ENCODE measurements at regions not wholly inside any gene's neighbourhood (a gene's known extent, or its start where the extent isn't known, plus 50 kb on each side); places are given as distances from the start of the nearest gene placed in this dataset.

DNA sequence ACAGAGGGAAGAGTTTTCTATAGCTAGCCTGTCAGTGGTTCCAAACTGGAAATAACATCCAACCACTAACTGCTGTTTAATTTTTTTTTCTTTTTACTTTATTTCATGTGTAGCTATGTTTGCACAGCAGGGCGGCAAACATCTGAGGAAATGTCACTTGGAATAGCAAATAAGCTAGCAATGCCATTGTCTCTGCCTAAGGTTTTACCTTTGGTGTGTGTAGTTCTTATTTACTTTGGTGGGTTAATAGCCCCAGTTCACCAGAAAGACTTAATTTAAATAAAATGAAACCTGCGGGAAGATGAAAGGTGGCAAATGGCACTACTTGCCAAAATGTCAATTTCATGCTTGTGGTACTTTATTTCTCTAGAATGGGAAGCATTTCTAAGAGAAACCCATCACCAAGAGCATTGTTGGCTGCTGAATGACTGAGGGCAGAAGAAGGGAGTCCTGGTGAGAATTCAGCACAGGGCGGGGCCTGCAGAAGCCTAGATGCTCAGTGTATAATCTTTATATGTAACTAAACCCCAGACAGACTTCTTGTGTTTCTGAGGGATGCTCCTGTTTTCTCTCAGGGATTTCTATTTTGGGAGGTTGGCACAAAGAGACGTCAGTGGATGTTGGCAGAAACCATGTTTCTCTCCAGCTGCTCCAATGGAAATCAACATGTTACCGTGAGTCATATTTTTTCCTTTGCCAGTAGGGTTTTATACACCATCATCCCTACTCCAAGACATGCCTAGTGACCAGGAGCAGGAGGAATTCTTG, 300.4 kb upstream of the NT5C1B start:
- no peak overlapping the region for H3K4me3 ChIP-seq (ENCODE audit: low read depth, low read length)
- no peak for DNase-seq (ENCODE audit: low read depth)

DNA sequence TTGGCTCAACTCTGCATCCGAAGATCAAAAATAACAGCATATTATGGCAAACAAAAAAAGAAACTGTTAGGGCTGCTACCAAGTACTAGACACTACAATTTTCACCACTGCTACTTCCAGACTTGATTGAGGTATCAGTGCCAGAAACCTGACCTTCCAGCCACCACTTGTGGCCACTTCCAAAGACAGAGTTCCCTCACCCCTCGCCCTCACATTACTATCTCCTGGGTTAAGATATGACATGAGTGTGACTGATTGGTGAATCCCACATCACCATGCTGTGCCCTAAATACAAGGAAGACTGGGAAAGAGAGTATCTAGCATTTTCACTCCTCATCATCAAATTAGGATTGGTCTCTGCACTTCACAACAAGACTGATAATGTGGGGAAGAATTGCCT, 296.1 kb upstream of the NT5C1B start:
- no peak overlapping the region for H3K4me3 ChIP-seq (ENCODE audit: low read depth, low read length)
- no peak for DNase-seq (ENCODE audit: low read depth)

DNA sequence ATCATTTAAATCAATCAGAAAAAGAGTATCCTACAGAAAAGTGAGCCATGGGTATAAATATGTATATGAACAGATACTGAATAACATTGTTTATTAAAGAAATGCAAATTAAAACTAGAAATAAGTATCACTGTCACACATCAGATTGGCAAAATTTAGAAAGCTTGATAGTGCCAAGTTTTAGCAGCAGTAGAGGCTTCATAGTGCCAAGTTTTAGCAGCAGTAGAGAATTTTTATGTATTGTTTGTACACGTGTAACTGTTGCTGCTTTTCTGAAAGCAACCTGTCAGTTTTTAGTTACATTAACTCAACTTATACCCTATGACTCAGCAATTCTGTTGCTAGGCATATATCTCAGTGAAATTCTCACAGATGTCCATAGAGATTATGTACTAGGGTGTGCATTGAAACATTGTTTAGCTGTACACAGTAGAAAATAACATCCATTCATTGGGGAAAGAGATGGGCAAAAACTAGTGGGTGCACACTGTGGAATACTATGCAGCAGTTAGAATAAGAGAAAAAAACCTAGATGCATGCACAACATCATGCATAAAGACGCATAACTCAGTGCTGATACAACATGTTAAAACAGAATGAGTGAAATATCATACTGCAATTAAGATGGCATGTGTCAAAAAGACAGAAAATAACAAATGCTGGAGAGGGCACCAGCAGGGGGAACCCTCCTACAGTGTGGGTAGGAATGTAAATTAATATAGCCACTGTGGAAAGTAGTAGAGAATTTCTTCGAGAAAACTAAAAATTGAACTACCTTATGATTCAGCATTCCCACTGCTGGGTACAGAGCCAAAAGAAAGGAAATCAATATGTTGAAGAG, 294.5 kb upstream of the NT5C1B start:
- peak; percentile 25 for DNase-seq (ENCODE audit: low read depth)

DNA sequence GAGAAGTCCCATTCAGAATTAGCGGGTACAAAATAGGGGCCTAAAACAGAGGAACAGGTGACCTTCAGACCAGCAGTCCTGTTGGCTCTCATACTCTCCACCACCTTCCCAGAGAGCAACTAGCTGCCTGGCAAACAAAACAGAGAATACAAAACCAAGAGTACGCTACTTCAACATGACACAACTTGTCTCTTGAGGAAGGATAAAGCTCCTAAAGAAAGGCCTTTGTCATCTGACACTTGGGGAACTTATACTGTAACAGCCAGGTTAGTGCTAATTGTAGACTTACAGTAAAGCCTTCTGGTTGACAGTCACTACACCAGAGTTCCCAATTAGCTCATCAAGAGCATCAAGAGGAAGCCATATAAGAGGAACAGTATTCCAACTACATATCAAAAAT, 282.1 kb upstream of the NT5C1B start:
- H3K4me3 ChIP-seq (ENCODE audit: low read depth, low read length), result no peak overlapping the region
- DNase-seq (ENCODE audit: low read depth), result no peak

More for the DNA sequence above, 294.5 kb upstream of the NT5C1B start:
- no peak overlapping the region for H3K4me3 ChIP-seq (ENCODE audit: low read depth, low read length)

DNA sequence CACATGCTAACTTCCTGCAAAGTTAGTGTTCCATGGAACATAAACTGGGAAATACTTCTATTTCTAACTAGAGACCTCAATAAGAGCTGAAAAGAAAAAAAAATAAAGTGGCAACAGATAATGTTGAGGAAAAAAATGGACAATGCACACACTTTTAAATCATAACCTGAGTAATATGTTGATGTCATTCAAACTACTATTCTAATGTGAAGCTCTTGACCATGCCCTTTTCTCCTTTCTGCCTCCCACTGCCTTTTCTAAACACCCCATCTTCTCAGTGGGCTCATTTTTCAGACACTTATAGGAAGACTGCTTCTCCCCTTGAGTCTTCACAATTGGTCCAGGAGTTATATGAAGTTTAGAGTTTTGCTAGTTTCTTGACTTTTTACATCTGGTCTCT, 280.9 kb upstream of the NT5C1B start:
- H3K4me3 ChIP-seq (ENCODE audit: low read depth, low read length), result no peak overlapping the region
- DNase-seq (ENCODE audit: low read depth), result no peak

DNA sequence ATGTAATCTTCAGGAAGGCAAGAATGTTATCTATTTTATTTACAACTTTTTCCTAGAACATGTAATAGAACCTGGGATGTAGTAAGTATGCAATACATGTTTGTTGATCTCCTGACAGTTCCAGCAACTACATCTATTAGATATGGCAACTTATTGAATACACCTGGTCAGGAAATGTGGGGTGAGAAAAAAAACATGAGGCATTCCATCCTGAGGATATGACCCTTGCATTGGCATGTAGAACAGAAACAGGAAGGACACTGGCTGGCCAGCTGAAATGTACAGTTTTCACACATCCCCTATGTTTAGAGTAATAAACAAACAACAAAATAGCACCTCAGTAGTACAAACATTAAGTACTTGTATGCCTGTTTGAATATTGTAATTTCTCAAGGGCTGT, 272.6 kb upstream of the NT5C1B start:
- no peak overlapping the region for H3K4me3 ChIP-seq (ENCODE audit: low read depth, low read length)
- DNase-seq (ENCODE audit: low read depth), result no peak

DNA sequence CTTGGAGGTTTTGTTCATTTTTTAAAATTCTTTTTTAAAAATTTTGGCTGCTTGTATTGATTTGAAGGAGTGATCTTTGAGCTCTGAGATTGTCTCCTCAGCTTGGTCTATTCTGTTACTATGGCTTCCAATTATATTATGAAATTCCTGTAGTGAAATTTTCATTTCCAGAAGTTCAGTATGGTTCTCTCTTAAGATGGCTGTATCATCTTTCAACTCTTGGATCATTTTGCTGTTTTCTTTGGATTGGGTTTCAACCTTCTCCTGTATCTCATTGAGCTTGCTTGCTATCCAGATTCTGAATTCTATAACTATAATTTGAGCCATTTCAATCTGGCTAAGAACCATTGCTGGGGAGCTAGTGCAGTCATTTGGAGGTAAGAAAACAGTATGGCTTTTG, 270.8 kb upstream of the NT5C1B start:
- H3K4me3 ChIP-seq (ENCODE audit: low read depth, low read length), result no peak overlapping the region
- DNase-seq (ENCODE audit: low read depth), result no peak

DNA sequence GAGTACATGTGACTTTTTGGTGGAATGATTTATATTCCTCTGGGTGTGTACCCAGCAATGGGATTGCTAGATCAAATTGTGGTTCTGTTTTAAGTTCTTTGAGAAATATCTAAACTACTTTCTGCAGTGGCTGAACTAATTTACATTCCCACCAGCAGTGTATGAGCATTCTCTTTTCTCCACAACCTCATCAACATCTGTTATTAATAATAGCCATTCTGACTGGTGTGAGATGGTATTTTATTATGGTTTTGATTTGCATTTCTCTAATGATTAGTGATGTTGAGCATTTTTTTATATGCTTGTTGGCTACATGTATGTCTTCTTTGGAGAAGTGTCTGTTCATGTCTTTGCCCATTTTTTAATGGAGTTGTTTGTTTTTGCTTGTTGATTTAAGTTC, 267.4 kb upstream of the NT5C1B start:
- H3K4me3 ChIP-seq (ENCODE audit: low read depth, low read length), result no peak overlapping the region
- DNase-seq (ENCODE audit: low read depth), result no peak

DNA sequence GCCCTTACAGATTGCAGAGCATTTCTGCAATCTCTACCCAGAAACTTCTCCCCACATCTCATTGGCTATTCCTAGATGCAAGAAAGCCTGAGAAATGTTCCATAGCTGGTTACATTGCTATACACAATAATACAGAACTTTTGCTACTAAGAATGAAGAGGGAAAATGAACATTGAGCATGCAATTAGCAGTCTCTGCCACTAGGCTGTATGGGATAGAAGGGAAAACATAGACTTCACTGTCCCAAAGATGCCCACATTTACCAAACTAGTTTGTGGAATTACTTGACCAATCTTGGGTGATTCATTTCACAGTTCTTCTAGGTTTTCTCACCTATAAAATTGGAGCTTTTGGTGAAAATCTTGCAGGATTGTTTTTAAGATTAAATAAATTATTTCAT, 265.7 kb upstream of the NT5C1B start:
- no peak for DNase-seq (ENCODE audit: low read depth)
- no peak overlapping the region for H3K4me3 ChIP-seq (ENCODE audit: low read depth, low read length)

DNA sequence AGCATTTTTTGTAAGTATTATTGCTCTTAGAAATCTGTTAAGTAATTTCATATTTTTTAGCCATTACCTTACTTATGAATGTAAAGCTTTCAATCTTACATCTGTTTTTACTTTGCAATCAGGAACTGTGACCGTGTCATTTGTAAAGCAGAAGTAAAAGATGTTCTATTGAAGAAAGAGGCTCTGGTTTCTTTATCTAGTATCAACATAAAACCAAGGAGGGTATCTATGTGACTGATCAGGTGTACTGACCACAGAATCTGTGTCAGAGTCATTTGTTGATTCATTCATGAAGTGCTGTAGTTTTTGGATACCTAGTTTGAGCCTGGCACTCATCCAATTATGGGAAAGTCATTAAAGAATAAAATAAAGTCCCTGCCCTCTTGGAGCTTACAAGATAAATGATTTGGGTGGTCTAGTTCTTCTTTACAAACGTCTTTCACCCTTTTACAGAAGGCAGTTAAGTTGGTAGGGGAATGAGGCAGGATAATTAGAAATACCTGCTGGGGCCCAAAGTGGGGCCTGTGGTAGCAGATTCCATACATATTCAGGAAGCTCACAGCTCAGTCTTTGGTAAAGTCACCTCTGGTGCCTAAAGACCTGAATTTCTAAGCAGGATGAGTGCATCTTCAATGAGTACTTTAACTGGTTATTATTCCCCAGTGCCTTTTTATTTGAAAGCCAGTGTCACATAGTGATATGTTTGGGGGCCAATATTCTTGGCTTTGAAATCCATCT, 260.6 kb upstream of the NT5C1B start:
- DNase-seq (ENCODE audit: low read depth), result no peak

DNA sequence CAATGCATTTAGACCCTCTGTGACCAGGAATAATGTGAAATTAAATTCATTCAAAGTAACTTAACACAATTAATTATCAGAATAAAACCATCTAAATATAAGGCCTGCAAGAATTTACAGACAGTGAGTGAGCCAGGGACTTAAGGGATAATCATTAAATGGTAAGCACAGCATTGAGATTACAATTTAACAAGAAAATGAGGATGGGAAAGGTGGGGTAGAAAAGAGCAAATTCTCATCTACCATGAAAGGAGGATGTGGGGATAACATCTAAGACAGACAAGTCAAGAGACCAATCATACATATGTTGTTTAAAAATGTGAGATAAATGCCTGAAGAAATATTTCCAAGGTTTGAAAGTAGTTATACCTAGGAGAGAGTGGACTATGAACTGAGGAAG, 259.3 kb upstream of the NT5C1B start:
- no peak overlapping the region for H3K4me3 ChIP-seq (ENCODE audit: low read depth, low read length)
- DNase-seq (ENCODE audit: low read depth), result no peak

More for the DNA sequence above, 260.6 kb upstream of the NT5C1B start:
- H3K4me3 ChIP-seq (ENCODE audit: low read depth, low read length), result no peak overlapping the region

DNA sequence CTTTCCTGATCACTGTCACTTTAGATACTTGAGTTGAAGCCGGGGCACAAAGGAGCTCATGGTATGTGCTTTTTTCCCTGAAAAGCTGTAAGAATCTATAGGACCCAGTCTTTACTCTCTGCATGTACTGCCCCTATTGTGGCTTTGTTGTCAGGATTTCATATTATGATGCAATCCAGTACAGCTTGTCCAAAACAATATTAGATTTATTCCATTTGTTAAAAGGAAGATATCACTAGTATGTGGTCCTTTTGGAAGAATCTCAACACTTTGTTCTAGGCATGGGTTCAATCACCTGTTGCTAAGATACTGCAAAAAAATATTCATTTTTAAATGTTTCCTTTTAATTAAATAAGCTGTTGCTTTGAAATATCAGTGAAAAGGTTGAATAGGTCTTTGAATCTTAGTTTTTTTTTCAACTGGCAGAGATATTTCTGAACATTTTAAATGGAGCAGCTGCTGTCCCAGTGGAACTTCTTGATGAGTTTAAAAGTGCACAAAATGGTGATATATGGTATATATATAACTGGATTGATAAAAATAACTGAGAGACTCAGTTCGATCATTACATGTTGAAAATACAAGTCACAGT, 256.6 kb upstream of the NT5C1B start:
- H3K4me3 ChIP-seq (ENCODE audit: low read depth, low read length), result no peak overlapping the region
- DNase-seq (ENCODE audit: low read depth), result no peak

DNA sequence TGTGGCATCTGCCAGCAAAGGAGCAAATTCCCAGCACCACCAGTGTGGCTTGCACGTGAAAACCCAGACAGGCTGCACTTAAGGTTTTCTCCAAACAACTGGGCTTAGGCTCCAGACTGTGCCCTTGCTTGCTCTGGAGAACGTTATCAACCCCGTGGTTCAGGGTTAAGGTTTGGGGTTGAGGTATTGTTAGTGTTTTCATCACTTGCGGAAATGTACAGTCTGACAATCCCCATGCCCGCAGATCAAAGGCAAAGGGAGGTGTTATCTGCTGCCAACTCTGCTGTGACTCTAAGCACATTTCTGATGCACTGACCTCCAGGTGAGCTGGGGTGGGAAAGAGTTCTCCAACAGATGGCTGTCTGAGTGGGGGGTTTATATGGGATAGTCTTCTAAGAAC, 253.5 kb upstream of the NT5C1B start:
- DNase-seq (ENCODE audit: low read depth), result no peak
- H3K4me3 ChIP-seq (ENCODE audit: low read depth, low read length), result no peak overlapping the region

DNA sequence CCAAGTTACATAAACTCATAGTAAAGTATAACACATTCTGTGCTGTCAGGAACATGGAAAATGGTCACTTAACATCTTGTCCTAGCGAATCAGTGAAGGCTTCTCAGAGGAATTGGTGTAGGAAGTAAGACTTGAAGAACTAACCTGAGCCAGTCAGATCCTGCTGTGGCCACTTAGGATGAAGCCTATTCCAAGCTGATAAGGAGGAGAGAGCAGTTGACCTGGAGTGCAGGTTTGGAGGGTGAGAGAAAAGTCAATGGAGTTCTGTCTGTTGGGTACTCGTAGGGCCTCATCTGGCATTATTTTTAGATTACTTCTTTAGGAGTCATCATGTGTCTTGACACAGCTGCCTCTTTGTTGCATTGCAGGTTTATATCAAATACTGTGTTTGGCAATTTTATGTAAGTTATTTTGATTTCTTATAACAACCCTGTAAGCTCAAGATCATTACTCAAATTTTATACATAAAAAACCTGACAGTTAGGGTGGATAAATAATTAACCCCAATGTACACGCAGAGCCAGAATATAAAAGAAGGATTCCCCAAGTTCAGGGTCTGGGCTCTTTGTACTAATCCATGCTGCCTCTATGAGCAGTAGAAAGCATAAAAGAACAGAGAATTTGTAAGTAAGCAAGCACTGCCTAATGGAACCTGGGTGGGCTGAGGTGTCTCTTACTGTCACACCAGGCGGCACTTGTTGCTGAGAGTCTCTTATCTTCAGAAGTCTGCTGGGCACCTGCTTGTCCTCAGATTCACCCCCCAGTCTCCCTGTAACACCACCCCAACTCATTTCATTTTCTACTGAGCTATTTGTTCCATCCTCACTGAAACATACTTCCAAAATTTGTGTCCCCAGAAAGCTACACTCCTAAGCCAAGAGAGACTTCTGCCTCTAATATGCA, 252.1 kb upstream of the NT5C1B start:
- H3K4me3 ChIP-seq (ENCODE audit: low read depth, low read length), result no peak overlapping the region
- no peak for DNase-seq (ENCODE audit: low read depth)

DNA sequence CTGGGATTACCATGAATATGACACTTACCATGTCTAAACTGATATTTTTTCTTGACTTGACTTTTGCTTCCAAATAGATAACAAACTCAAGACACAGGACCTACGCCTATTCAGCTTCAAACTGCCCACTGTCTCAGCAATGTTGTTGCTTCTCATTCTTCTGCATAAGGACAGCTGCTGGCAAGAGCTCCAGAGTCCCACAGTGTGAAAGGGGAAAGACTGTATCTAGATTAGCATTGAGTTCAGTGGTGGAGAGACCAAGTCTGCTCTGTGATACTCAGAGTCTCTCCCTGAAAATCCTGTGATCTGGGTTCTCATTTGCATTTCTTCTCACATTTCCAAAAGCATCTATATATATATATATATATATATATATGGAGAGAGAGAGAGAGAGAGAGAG, 247.9 kb upstream of the NT5C1B start:
- DNase-seq (ENCODE audit: low read depth), result no peak
- no peak overlapping the region for H3K4me3 ChIP-seq (ENCODE audit: low read depth, low read length)

DNA sequence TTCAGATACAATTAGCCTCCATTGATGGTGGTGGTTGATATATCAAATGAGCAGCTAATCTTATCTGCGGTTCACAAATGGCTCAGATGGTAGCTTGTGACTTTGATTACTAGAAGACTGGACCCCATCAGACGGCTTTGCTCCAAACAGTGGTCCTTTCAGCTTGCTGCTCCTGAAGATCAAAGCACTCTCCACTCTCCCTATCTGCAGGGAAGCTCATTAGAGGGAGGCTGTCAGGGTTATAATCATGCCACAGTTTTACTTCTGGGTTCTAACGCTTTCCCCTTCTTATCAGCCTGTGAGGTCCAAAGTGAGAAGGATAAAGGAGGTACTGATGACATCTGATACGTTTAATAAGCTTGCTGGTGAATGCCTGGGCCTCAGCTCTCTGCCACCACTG, 247.1 kb upstream of the NT5C1B start:
- H3K4me3 ChIP-seq (ENCODE audit: low read depth, low read length), result no peak overlapping the region
- DNase-seq (ENCODE audit: low read depth), result no peak

DNA sequence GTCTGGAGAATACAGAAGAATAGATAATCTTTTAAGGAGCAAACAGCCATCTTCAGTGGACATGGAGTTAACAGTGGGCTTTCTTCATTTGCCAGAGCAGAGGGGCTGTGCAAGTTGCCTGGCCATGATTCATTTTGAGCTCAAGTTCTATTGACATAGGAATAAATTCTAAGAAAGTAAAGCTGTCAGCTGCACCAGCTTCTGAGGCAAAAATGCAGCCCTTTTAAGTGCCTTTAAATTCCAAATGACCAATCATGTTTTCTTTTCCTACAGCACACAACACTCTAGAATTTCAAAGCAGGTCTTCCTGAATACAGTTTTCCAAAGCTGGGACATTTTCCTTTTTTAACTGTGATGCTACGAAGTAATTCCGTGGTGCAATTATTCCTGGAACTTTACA, 246.4 kb upstream of the NT5C1B start:
- DNase-seq (ENCODE audit: low read depth), result no peak
- H3K4me3 ChIP-seq (ENCODE audit: low read depth, low read length), result no peak overlapping the region

DNA sequence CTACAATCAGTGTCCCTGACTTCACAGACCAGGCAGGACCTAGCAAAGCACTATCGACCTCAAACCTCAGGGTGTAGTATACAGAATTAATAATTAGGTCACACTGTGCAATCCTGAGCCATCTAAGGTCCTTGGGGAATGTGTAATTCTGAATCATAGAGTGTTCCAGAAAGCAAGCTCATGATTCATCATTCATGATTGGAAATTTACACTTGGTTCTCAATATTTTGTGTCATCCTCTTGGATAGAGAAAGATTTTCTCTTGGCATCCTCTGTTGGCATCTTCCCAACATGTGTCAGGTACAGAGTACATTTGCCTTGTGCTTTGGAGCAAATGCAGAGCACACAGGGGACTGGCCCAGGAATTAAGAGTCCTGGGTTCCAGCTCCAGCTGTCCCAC, 245.0 kb upstream of the NT5C1B start:
- DNase-seq (ENCODE audit: low read depth), result peak; percentile 85
- H3K4me3 ChIP-seq (ENCODE audit: low read depth, low read length), result no peak overlapping the region

DNA sequence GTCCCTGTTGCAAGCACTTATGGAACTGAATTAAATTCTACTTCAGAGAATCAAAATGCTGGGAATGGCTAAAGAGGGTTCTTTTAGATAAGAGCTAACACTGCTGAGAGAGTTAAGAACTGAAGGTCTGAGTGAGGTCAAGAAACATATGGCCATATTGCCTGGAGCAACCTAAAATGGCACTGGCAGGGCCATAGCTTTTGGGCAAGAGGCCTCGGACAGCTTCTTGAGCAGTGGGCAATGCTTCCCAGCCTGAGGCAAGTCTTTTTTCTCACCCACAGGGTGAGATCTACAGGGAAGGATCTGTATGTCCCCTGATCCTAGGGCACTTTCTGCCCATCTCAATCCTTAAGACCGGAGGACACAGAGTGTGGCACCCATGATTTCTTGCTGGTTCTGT, 244.6 kb upstream of the NT5C1B start:
- H3K4me3 ChIP-seq (ENCODE audit: low read depth, low read length), result no peak overlapping the region
- no peak for DNase-seq (ENCODE audit: low read depth)

Data from skeletal muscle cell (primary cell).